Hematopoietic multipotent progenitor cell treated with erythropoietin and hydrocortisone succinate and interleukin-3 and kit ligand, for 6 days (in vitro differentiated cells): ENCODE measurements at regions not wholly inside any gene's neighbourhood (a gene's known extent, or its start where the extent isn't known, plus 50 kb on each side); places are given as distances from the start of the nearest gene placed in this dataset.
A peak's percentile ranks its signal among the peaks of the same experiment; 100 is the strongest.
"Not testable (repeated sequence)": the region's sequence is repeated elsewhere in the genome, so short reads cannot be mapped to it uniquely, and the experiment has no call there.

Source experiments
- DNase-seq: peaks from one replicate; pipeline ENCODE4 v3.0.0-alpha.2; 2015

DNA sequence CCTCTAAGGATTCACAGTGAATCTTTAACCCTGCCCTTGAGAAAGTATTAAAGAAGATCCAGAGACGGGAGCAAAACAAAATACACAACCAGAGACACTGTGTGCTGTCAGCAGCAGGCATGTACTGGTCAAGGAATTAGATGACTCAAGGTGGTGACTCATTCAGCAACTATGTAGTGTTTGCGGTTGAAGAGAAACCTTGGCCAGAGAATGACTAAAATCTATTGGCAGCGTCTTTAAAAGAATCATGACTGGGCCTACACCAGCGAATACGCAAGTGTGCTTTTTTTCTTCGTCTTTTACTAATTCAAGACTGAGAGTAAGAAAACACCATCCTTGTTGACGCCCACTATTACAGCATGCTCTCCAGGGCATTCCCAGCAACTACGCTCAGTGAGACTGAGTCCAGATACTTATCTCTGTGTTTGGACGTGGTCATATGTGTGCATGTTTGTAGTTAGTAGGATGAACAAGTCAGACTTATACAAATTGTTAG lies 72.4 kb upstream of the BACH2 start:
- DNase-seq = peak; percentile 42

DNA sequence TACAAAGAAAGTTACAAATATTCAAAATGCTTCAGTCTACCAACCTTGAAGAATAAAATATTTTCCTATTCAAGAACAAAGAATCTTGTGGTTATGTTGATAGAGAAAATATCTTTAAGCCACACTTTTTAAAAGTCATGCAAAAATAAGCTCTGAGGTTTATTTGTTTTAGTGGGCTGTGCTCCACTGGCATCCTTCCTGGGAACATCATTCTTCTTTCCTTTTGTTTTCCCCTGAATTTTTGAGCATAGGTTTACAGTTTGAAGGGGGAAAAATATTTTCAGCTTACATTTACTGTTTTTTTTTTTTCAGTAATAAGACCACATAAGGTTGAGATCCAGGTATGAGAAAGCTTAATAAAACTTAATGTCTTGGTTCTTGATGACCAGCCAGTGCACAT lies 72.0 kb upstream of the BACH2 start:
- no peak for DNase-seq

DNA sequence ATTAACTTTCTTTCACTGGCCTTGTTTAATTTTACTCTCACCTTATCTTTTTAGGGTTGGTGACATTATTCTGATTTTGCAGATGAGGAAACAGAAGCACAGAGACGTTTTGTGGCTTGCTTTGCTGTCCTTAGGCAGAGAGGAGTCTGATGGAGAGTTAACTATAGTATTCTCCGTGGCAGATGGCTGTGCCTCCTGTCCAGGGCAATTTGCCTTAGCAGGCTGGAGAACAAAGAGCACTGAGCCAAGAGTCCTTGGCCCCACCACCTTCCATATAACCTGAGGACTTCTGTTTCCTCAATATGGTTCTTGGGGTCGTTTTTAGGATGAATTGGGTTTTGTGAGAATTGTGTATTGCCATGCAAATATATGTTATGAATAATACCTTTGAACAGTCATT lies 71.4 kb upstream of the BACH2 start:
- DNase-seq = no peak

DNA sequence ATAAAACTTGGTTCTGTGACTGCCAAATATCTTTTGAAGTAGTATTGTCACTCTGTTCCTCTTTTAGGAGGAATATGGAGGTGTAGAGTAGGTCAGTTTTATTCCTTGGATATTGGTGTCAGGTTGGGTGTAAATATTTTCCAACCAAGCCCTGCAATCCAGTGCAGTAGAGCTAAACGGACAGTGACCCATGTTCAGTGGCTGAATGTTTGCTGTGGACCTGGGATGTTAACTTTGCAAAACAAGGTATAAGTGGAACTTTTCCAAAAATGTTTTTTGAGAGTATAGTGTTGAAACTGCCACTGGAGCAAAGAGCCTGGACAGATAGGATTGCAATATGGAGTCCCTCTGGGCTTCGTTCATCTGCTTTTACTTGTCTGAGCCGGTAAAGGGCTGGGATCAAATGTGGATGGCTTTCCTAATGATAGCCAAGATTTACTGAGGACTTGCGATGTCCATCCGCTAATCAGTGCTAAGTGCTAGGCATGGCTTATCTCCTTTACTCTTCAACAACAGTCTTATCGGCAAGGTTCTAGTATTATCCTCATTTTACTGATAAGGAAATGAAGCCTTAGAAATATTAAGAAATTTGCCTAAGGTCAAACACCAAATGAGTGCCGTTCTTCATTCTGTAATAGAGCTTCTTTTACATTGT lies 69.0 kb upstream of the BACH2 start:
- no peak for DNase-seq

DNA sequence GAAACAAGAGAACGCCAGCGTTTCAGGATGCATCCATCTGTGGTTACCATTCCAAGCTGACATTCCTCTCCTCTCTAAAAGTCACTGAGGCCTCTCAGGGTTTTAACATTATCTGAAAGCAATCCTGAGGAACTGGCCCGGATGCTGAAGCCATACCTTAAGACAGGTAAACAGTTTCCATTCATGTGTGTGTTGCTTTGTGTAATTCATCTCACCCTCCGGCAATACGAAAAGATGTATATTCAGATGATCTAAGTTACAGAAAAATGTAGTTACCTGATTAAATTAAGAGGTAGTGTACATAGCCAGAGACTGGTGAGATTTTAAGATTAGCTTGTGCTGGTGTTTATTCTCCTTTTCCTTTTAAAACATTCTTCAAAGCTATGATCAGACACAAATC lies 68.4 kb upstream of the BACH2 start:
- no peak for DNase-seq

DNA sequence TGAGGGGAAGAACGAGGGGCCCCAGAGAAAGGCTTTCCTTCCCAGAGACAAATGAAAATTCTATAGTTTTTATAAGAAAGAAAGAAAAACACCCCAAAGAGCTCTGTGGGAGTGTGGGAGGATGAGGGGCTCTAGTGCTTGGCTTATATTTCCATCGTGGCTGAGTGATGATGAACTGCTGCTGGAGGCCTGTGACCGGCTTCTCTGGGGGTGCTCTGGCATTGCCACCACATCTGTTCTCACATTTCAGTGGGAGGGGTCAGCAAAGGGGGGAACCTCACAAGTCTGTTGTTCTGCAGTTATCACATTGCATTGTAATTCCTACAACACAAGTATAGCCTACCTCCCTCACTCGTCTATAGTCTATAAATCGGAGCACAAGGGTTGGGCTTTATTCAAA lies 67.6 kb upstream of the BACH2 start:
- DNase-seq = no peak

DNA sequence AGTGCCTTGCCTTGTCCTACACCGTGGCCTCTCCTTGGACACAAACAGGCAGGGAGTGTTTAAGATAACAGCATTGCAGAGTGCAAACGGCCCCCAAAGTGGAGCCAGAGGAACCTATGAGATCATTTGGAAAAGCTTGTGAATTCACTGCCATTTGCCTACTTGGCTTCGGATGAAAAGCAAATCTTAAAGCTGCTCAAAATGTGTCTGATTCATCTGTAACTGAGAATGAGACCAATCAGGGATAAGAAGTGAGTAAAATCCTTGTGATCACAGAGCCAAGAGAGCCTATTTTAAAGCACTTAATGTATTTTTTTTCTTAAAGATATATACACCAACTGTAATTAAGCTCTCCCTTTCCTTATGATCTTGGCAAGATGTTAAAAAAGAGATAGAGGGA lies 65.7 kb upstream of the BACH2 start:
- DNase-seq = no peak

DNA sequence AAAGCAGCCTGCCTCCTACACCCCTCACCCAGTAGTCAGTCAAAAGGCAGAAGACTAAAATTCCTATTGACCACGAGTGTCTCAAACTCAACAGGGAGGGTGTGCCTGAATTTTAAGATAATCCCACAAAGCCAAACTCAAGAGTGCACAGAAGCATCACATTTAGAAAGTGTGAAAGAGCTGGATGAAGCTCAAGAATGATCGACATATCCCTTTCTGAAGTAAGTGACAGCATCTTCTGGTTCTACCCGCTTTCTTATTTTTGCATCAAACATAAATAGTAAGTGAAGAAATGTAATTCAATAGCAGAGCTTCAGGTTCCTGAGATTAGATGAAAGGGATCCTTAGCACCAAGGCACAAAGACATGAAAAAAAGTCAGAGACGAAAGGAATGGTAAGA lies 64.5 kb upstream of the BACH2 start:
- DNase-seq = no peak

DNA sequence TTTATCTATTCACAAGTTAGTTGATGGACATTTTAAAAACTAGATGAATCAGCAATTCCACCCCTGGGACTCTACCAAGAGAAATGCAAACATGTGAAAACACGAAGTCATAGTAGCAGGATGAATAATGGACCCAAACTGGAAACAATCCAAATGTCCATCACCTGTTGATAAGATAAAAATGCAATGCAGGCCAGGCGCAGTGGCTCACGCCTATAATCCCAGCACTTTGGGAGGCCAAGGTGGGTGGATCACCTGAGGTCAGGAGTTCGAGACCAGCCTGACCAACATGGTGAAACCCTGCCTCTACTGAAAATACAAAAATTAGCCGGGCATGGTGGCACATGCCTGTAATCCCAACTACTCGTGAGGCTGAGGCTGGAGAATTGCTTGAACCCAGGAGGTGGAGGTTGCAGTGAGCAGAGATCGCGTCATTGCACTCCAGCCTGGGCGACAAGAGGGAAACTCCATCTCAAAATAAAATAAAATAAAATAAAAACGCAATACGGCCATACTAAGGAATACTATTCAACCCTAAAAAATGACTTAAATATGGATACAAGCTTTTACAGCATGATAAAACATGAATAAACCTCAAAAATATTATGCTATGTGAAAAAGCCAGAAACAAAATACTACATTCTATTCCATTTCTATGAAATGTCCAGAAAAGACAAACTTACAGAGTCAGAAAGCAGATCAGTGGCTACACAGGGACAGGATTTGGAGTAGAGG lies 61.6 kb upstream of the BACH2 start:
- DNase-seq = not testable (repeated sequence)

DNA sequence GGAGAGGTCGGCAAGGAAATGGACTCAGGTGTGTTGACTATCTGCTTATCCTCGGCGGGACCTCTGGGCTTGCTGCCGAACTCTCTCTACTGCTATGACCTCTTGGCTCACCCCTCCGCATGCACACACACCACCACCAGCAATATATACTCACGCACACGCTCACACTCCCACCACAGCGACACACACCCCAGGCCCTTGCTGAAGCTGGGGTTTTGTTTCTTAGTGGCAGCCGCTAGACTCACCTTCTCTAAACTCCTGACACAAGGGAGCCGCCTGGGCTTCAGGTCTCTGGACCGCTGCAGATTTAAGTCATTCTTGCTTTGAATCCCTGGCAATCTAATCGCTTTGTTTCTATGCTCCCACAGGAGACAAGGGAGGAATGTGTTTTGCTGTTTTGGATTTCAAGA lies 59.4 kb upstream of the BACH2 start:
- DNase-seq = no peak

DNA sequence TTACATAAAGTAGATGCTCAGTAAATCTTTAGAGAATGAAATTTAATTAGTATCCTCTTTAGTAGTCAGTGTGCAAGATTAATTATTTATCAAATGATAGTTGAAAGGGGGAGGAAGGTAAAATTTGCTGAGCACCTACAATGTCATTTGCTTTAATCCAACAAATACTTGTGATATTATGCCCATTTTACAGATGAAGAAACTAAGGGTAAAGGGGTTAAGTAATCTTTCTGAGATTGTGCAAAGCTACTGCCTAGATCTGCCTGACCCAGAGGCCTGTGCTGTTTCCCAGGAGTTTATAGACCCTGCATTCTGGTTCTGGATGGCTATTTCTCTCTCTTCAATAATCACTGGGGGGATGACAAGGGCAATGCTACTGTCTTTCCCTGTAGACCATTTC lies 58.3 kb upstream of the BACH2 start:
- DNase-seq = no peak

DNA sequence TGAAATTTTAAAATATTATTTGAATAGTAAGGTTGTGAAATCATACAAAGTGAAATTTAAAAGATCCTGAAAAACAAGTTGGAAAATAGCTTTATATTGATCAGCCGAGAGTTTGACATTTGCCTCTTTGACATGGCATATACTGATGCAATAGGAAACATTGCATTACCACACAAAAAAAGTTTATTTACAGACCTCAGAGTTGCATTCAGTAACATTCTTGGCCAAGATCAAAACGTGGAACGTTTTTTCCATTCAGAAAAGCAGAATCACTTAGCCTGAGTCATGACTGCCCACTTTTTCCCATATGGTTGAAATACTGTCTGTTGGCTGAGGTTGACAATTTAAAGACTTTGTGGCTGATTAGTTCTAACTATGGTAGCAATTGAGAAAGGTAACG lies 55.1 kb upstream of the BACH2 start:
- peak; percentile 16 for DNase-seq

DNA sequence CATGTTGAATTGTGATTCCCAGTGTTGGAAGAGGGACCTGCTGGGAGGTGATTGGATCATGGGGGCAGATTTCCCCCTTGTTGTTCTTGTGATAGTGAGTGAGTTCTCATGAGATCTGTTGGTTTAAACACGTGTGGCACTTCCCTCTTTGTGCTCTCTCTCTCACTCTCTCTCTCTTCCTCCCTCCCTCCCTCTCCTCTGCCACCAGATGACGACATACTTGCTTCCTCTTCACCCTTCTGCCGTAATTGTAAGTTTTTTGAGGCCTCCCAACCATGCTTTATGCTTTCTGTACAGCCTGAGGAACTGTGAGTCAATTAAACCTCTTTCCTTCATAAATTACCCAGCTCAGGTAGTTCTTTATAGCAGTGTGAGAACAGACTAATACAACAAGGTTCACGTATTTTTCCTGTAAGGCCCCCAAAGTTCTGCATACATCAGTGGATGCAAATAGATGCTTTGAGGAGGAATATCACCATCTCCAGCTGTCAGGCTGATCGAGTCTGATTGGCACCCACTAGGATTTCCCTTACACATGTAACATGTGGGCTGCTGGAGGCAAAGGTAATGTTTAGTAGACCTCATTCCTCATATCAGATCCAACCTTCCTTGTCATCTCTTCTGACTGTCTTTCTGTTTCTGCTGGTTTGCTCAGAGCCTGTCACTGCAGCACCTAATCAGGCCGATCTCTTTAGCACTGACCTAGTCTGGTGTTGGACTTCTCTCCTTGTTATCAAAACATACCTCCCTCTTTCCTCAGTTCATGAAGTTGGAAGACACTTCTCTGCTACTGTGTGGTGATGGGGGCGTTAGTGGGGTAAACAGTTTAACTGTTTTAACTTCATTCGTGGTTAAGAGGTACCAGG lies 54.3 kb upstream of the BACH2 start:
- peak; percentile 76 for DNase-seq

DNA sequence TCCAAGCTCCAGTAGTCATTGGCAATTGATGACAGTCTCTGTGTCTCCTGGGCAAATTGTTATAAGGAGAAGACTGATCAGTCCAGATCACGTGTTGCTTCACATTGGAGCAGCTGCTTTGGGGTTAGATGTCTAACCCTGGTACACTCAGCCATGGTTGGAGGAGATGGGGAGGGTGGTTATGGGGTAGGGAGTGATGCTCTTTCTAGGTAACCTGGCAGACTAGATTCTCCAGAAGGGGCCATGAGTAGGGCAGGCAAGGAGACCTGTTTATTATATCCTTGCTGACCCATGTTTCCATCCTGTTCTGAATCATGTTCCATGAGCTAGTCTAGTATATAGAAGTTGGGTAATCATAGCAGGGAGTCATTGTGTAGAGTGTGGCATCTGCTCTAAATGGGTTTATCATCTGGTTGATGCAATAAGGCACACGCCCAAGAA lies 50.8 kb upstream of the BACH2 start:
- no peak for DNase-seq

DNA sequence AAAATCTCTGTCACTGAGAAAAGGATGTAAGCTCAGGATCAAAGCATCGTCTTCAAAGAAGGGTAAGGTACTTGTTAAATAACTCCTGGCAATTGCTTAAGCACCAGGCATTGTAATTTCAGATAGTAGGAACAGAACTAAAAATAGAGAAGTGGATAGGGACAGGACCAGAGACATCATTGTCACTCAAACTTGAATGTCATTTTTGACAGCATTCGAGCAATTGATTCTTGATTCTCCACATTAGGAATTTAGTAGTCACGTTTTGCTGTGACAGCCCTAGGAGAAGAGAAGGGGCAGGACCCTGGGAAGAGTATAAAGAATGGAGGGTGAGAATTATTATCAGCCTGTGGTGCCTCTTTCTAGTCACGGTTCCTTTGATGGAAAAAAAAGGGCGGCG lies 50.1 kb upstream of the BACH2 start:
- no peak for DNase-seq
